HG02852 (cell line): ENCODE measurements at regions not wholly inside any gene's neighbourhood (a gene's known extent, or its start where the extent isn't known, plus 50 kb on each side); places are given as distances from the start of the nearest gene placed in this dataset.

Source experiments
- ATAC-seq: cut with Tn5 transposase; IDR thresholded peaks from one replicate; pipeline ENCODE4 v1.9.1; 2021; ENCODE audit warnings: mild to moderate bottlenecking, moderate library complexity; ENCODE audit not compliant: unreplicated experiment

DNA sequence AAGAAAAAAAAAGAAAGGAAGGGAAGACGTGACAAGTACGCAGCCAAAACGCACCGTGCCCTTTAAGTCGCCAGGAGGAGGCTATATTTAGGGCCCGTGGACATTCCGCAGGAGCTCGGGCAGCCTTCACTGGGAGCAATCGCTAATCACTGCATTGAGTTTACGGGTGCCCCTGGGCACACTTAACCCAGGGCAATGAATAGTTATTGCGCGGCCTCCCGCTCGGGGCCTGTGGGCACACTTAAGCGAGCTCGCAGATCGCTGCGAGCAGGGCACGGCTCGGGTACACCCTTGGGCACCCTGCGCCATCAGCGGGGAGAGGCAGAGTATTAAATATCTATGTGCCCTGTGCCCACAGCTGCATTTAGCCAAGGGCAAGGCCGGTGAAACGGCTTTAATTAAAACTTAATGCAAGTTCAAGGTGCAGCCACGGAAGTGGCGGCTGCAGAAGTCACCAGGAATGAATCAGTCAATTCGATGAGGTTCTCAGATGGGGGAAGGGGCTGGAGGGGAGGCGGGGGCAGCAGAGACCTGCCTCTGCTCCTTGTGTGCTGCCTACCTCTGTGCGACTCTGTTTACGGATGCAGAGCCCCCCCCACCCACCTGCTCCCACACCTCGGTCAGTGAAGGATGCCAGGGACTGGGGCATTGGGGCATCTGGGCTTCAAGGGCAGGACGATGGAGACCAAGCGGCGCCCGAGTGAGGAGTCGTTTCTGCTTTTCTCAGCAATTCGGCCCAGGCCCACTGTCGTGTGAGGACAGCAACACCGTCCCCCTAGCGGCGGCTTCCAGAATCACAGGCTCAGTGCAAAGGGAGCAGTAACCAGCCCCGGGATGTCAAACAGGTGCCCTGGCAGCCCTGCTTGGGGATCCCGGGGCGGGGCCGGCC is 51.8 kb upstream of the TARDBP start:
- ATAC-seq: no peak

DNA sequence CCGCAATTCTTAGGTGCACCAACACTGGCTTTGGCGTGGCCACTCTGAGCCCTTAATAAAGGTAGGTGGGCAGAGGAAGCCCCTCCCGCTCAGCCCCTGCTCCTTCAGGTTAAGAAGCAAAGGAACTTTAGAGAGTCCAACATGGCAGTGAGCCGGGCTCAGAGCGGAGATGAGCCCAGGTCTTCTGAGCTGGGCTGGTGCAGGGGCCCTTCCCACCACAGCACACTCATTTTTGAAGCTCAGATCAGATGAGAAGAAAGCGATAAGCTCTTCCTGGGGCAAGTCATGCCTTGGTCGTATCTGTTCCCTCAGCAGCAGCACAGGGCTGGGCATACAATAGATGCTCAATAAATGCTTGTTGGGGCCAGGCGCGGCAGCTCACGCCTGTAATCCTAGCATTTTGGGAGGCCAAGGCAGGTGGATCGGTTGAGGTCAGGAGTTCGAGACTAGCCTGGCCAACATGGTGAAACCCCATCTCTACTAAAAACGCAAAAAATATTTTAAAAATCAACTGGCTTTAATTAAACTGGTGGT is 51.1 kb upstream of the TARDBP start:
- no peak for ATAC-seq

DNA sequence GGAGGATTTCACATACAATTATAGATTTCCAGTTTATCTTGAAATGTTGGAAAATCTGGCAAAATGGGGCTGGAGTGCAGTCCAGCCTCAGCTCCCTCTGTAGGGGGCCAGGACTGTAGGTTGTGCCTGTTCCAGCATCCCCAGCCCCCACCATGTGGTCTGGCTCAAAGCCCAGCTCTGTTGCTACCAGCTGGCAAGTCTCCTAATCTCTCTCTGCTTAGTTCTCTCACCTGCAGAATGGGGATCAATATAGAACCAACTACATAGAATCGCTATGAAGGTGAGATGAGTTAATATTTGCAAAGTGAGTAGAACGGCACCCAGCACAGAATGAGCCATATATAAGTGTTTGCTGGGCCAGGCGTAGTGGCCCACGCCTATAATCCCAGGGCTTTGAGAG is 50.0 kb upstream of the TARDBP start:
- ATAC-seq: no peak
